HG03432 (cell line): ENCODE measurements at regions not wholly inside any gene's neighbourhood (a gene's known extent, or its start where the extent isn't known, plus 50 kb on each side); places are given as distances from the start of the nearest gene placed in this dataset.
"Not testable (repeated sequence)": the region's sequence is repeated elsewhere in the genome, so short reads cannot be mapped to it uniquely, and the experiment has no call there.

Experiments used
- ATAC-seq: cut with Tn5 transposase; IDR thresholded peaks from one replicate; pipeline ENCODE4 v1.9.1; 2021; ENCODE audit warnings: mild to moderate bottlenecking, moderate library complexity; ENCODE audit not compliant: unreplicated experiment

DNA sequence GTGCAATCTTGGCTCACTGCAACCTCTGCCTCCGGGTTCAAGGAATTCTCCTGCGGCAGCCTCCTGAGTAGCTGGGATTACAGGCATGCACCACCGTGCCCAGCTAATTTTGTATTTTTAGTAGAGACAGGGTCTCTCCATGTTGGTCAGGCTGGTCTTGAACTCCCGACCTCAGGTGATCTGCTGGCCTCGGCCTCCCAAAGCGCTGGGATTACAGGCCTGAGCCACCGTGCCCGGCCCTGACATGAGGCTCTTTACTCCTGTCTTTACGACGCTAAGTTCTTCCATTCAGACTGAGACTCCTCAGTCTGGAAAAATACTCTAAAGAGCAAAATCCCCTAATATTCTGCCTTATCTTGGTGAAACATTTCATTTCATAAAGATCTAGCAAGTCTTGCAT, 331.3 kb upstream of the SGO1 start:
- ATAC-seq = not testable (repeated sequence)

DNA sequence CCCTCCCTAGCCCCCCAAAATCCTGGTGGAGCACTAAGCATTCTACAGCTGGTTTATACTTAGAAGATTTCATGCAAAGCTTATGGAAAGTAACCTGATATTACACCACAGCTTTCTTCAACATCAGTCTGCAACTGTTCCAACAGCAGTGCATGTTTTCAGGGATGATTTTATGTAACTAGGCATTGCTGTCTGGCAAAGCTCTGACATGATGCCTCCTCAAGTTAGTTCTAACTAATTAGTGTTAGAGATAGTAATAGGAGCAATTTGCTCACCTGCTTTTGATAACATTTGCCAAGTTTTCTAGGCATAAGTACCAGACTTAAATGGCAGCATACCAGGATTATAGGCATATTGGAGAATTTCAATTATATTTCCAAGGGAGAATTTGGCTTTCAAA, 330.3 kb upstream of the SGO1 start:
- ATAC-seq = no peak

- no peak for ATAC-seq
Observed at GRCh38 chr3:20515834-20516233, 329.8 kb upstream of the SGO1 start.

- ATAC-seq = peak; percentile 97
Observed at GRCh38 chr3:20511863-20512505, 326.0 kb upstream of the SGO1 start.

DNA sequence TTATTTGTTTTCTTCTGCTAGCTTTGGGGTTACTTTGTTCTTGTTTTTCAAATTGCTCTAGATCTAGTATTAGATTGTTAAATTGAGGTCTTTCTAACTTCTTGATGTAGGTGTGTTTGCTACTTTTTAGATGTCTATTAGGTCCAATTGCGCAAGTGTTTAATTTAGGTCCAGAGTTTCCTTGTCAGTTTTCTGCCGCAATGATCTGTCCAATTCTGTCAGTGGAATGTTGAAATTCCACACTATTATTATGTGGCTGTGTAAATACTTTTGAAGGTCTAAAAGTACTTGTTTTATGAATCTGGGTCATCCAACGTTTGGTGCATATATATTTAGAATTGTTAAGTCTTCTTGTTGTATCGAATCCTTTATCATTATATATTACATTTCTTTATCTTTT, 324.4 kb upstream of the SGO1 start:
- no peak for ATAC-seq

GRCh38 chr3:20503394-20504082, 317.5 kb upstream of the SGO1 start:
- ATAC-seq = peak; percentile 71

GRCh38 chr3:20490996-20491395, 305.0 kb upstream of the SGO1 start:
- ATAC-seq = no peak

GRCh38 chr3:20488151-20488550, 302.1 kb upstream of the SGO1 start:
- no peak for ATAC-seq

GRCh38 chr3:20484126-20484525, 298.1 kb upstream of the SGO1 start:
- no peak for ATAC-seq

DNA sequence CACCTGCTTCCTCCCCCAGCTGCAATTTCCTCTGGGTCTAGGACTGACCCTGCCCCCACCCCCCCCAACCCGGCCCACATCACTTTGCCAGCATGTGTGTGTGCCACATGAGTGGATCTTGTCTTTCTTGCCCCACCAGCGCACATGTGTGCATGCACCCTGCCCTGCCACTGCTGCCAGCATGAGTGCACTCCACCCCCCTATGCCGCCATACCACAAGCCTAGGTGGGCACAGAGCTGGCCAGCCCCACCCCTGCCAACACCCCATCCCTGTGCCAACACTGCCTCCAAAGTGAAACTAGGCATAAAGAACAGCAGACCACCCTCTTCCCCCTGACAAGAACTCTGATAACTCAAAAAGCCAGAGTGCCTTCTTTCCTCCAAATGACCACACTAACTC, 296.3 kb upstream of the SGO1 start:
- ATAC-seq = no peak

DNA sequence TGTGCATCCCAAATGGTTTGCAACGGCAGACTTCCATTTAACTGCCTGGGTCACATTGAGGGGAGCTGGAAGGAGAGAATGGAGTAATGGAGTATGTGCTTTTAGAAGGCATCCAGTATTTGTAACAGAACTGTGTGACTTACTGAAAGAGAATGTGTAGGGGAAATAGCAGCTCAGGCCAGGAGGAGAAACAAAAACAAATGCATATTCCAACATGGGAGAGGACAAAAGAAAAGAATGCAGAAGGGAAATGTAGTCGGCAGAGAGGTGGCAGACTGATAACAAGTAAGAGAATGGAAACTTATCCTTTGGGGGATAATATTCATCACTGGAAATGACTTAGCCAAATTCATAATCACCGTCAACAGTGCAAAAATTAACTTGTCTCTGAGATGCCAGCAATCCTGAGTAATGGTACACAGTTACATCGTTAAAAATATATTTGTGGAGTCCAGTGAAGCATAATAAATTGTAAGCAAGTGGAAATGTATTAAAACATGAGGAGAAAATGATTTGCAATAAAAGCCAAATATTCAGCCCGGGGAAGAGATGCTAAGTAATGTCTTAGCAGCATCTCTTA, 294.9 kb upstream of the SGO1 start:
- no peak for ATAC-seq

DNA sequence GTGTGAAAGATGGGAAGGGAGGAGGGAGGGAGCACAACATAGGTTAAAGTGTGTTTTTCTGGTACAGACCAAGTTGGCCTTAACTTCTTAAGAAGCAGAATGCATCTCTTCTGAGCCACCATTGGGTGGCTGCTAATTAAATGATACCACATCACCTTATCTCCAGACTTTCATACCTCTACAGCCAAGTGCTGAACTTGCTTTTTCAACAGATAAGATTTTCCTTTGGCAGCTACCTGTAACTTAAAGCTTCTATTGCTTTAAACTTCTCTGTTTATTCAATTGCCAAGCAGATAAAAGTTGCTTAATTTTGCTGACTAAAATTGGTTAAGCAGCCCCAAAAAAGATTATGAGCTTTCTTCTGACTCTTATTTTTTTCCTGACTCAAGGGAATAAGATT, 292.4 kb upstream of the SGO1 start:
- ATAC-seq = no peak

- not testable (repeated sequence) for ATAC-seq
Observed at GRCh38 chr3:20464237-20464636, 278.2 kb upstream of the SGO1 start.

DNA sequence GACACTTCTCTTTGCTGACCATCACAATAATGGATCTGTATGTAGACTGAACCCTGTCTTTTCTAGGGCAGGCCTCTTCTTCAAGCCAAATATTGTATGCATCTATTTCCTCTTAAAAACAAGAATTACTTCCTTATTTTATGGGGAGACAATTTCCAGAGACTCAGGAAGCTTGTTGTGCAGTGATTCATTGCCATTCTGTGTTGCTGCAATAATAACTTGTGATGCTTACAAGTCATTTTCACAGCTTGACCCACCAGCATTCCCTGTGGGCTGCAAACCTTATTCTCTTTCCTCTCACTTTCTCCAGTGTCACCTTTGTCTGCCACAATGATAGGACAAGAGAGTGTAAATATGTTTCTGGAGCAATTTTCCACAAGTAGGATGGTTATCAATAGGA, 276.7 kb upstream of the SGO1 start:
- ATAC-seq = no peak

- no peak for ATAC-seq
Observed at GRCh38 chr3:20462226-20462625, 276.2 kb upstream of the SGO1 start.

DNA sequence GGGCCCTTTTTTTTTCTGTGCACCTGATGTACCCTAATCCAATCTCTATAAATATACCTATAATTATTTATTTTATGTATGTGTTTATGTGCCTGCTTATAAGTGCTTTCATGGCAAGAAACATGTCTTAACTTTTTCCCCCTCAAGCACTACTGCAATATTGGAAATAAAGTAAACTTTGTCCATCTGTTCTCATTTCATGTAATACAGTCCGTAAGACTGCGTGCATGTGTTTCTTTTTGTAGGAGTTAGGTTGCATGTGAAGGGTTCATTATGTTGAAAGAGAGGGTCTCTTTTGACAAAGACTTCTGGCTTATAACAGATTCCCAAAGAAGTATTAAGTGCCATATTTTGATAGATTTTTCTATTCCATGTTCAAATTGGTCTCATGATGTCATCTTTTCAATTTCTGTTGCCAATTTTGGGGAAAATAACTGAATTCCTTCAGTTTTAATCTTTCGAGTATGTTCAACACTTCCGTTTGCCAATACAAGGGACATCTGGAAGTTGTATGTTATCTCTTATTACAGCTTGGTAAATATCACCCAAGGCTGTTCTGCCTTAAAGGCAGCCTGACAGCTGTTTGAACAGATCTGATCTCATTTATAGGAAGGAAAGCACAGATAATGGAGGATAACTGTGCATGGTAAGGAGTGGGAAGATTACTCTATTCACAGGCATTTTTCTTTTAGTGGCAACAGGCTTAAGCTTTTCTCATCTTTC, 273.1 kb upstream of the SGO1 start:
- ATAC-seq = no peak

DNA sequence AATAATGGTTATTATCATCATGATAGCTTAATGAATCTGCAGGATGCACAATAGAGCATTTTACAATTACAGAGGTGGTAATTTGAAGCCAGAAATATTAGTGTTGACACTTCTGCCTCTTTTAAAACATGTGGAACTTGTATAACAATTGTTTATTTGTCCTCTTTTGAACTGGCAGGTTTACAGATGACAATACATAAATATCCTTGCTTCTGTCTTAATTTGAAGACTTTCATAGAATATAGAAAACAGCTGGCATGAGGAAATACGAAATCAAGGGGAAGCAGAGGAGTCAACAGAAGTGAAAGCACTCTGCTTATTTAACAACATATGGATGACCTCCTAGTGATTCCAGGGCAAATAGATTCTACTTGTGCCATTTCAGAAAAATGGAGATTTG, 270.5 kb upstream of the SGO1 start:
- ATAC-seq = no peak

- ATAC-seq = no peak
Observed at GRCh38 chr3:20451170-20451569, 265.2 kb upstream of the SGO1 start.

DNA sequence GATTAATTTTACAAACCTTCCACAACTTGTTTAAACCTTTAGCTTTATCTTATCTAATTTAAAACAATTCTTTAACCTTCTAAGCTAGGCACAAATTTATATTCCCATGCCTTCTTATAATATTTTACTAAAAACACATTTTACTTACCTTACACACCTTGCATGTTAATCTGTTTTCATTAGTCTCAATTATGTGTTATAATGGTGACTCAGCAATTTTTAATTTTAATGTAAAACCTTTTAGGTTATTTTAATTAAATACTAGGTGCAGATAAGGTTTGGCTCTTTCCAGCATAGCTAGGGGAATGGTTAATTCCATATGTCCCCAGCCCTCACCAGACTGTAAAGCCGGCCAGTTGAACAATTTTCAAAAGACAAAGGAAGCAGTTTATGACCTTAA, 264.6 kb upstream of the SGO1 start:
- ATAC-seq = no peak

- no peak for ATAC-seq
Observed at GRCh38 chr3:20442846-20443245, 256.8 kb upstream of the SGO1 start.

GRCh38 chr3:20427268-20427667, 241.3 kb upstream of the SGO1 start:
- ATAC-seq = not testable (repeated sequence)

- no peak for ATAC-seq
Observed at GRCh38 chr3:20425138-20425537, 239.1 kb upstream of the SGO1 start.
